SK-N-SH (cell line): ENCODE measurements at regions not wholly inside any gene's neighbourhood (a gene's known extent, or its start where the extent isn't known, plus 50 kb on each side); places are given as distances from the start of the nearest gene placed in this dataset.

Source experiments
- CTCF ChIA-PET: fragments of 300-600, 350-600 bp; formaldehyde crosslinking; extraction: SDS; loops from one replicate; lab custom pipeline; 2021; lab: Yijun Ruan, JAX
- POLR2A ChIA-PET: fragments of 350-600 bp; sonication (Branson Sonifier 250); formaldehyde crosslinking; extraction: SDS; loops from one replicate; lab custom pipeline; 2020; ENCODE audit warnings: antibody characterized with exemption, inconsistent platforms; lab: Yijun Ruan, JAX
- DNase-seq: peaks from one replicate; pipeline ENCODE4 v3.0.0; 2012
- H2AFZ ChIP-seq: fragments of 200-600 bp; sonication (generic); 2 replicates; pipeline ENCODE4 v1.8.1; 2016; ENCODE audit warnings: antibody characterized with exemption, mild to moderate bottlenecking, low read depth
- H3F3A ChIP-seq: fragments of 200-600 bp; sonication (generic); replicated peaks from 2 replicates; pipeline ENCODE3; 2016; ENCODE audit warnings: antibody characterized with exemption, mild to moderate bottlenecking; ENCODE audit not compliant: insufficient read depth
- H3K27ac ChIP-seq, 2 experiments: fragments of 200-500 bp in 1 of 2; fragments of 200-600 bp in 1 of 2; sonication (Bioruptor generic) in 1 of 2; sonication (generic), shearing (Covaris generic) in 1 of 2; 2 replicates each; pipeline versions ENCODE4 v1.5.1 to v1.6.1; 2014 to 2016; ENCODE audit warnings: low read depth in 2 of 2, inconsistent platforms in 1 of 2, low read length in 1 of 2, mild to moderate bottlenecking in 1 of 2, mixed read lengths in 1 of 2
- H3K27me3 ChIP-seq: fragments of 200-600 bp; sonication (generic), shearing (Covaris generic); 2 replicates; pipeline ENCODE4 v1.6.1; 2016; ENCODE audit warnings: mixed run types; ENCODE audit not compliant: insufficient read depth
- H3K36me3 ChIP-seq, 2 experiments: fragments of 200-500 bp in 1 of 2; fragments of 200-600 bp in 1 of 2; sonication (Bioruptor generic) in 1 of 2; sonication (generic) in 1 of 2; replicated peaks in 1 of 2; 2 replicates each; pipeline versions ENCODE3 to v1.5.1; 2014 to 2016; ENCODE audit warnings: low read length in 1 of 2, mild to moderate bottlenecking in 1 of 2; ENCODE audit not compliant: insufficient read depth in 2 of 2, control insufficient read depth in 1 of 2
- H3K4me1 ChIP-seq, 2 experiments: fragments of 200-500 bp in 1 of 2; fragments of 200-600 bp in 1 of 2; sonication (Bioruptor generic) in 1 of 2; sonication (generic), shearing (Covaris generic) in 1 of 2; 2 replicates each; pipeline versions ENCODE4 v1.5.1 to v1.6.1; 2014 to 2016; ENCODE audit warnings: low read depth in 1 of 2, low read length in 1 of 2, mixed run types in 1 of 2; ENCODE audit not compliant: insufficient read depth in 2 of 2, control insufficient read depth in 1 of 2
- H3K4me2 ChIP-seq: fragments of 200-600 bp; sonication (generic), shearing (Covaris generic); 2 replicates; pipeline ENCODE4 v1.6.1; 2017; ENCODE audit warnings: mixed run types
- H3K4me3 ChIP-seq, 2 experiments: fragments of 200-500 bp in 1 of 2; fragments of 200-600 bp in 1 of 2; sonication (Bioruptor generic) in 1 of 2; sonication (generic), shearing (Covaris generic) in 1 of 2; 2 replicates each; pipeline versions ENCODE4 v1.5.1 to v1.8.1; 2014 to 2016; ENCODE audit warnings: low read depth in 2 of 2, inconsistent platforms in 1 of 2, low read length in 1 of 2, mild to moderate bottlenecking in 1 of 2, mixed read lengths in 1 of 2, moderate library complexity in 1 of 2
- H3K79me2 ChIP-seq: fragments of 200-600 bp; sonication (generic); 2 replicates; pipeline ENCODE4 v1.8.1; 2017; ENCODE audit warnings: mild to moderate bottlenecking; ENCODE audit not compliant: insufficient read depth
- H3K9ac ChIP-seq: fragments of 200-600 bp; sonication (generic); 2 replicates; pipeline ENCODE4 v1.6.1; 2017; ENCODE audit warnings: mixed run types
- H3K9me2 ChIP-seq: fragments of 200-600 bp; sonication (generic); 2 replicates; pipeline ENCODE4 v1.6.1; 2017; ENCODE audit warnings: mixed run types
- H3K9me3 ChIP-seq: fragments of 200-600 bp; sonication (generic); 2 replicates; pipeline ENCODE4 v1.6.1; 2017; ENCODE audit warnings: mixed run types, mild to moderate bottlenecking, moderate library complexity
- H4K20me1 ChIP-seq: fragments of 200-600 bp; sonication (generic); 2 replicates; pipeline ENCODE4 v1.6.1; 2017; ENCODE audit warnings: mild to moderate bottlenecking, mixed run types; ENCODE audit not compliant: insufficient read depth
- CHD2 ChIP-seq: fragments of 150-350 bp; IDR thresholded peaks from 2 replicates; pipeline ENCODE4 v1.6.1; 2018; ENCODE audit warnings: low read length; ENCODE audit not compliant: partially characterized antibody
- CTCF ChIP-seq: fragments of 200-600 bp; sonication (generic); IDR thresholded peaks from 2 replicates; pipeline ENCODE4 v1.6.1; 2017; ENCODE audit warnings: antibody characterized with exemption, mild to moderate bottlenecking, moderate library complexity
- ELF1 ChIP-seq: IDR thresholded peaks from 2 replicates; pipeline ENCODE4 v1.4.0; 2012
- EP300 ChIP-seq, 2 experiments: IDR thresholded peaks; 2 replicates each; pipeline versions ENCODE4 v1.4.0 to v1.6.1; 2012; ENCODE audit warnings: borderline replicate concordance in 1 of 2, low read depth in 1 of 2, low read length in 1 of 2
- EZH2phosphoT487 ChIP-seq: fragments of 200-600 bp; sonication (generic); IDR thresholded peaks from 2 replicates; pipeline ENCODE4 v1.6.1; 2017; ENCODE audit warnings: low read depth, mixed run types, mild to moderate bottlenecking, antibody characterized with exemption, moderate library complexity, borderline replicate concordance
- FOSL2 ChIP-seq: IDR thresholded peaks from 2 replicates; pipeline ENCODE4 v1.4.0; 2012; ENCODE audit warnings: low read depth, mild to moderate bottlenecking, moderate library complexity, borderline replicate concordance
- JUND ChIP-seq: IDR thresholded peaks from 2 replicates; pipeline ENCODE4 v1.4.0; 2012
- MEF2A ChIP-seq: IDR thresholded peaks from 2 replicates; pipeline ENCODE4 v1.4.0; 2012; ENCODE audit warnings: low read depth, borderline replicate concordance
- NRF1 ChIP-seq: IDR thresholded peaks from 2 replicates; pipeline ENCODE4 v1.6.1; 2012; ENCODE audit warnings: low read depth, mild to moderate bottlenecking, low read length
- POLR2AphosphoS5 ChIP-seq: IDR thresholded peaks from 2 replicates; pipeline ENCODE4 v1.6.1; 2012; ENCODE audit warnings: low read depth, low read length
- RCOR1 ChIP-seq: fragments of 150-350 bp; IDR thresholded peaks from 2 replicates; pipeline ENCODE4 v1.6.1; 2017; ENCODE audit warnings: antibody characterized with exemption, low read length
- RFX5 ChIP-seq: IDR thresholded peaks from 2 replicates; pipeline ENCODE4 v1.6.1; 2012; ENCODE audit warnings: mild to moderate bottlenecking, improper control_type of control experiment, low read length
- RXRA ChIP-seq: IDR thresholded peaks from 2 replicates; pipeline ENCODE4 v1.4.0; 2012; ENCODE audit warnings: low read depth, mild to moderate bottlenecking, borderline replicate concordance
- SIN3A ChIP-seq: IDR thresholded peaks from 2 replicates; pipeline ENCODE4 v1.6.1; 2012; ENCODE audit warnings: low read depth, mild to moderate bottlenecking, low read length, moderate library complexity, borderline replicate concordance
- SMC3 ChIP-seq: IDR thresholded peaks from 2 replicates; pipeline ENCODE4 v1.6.1; 2012; ENCODE audit warnings: low read depth, low read length, improper control_type of control experiment
- TCF12 ChIP-seq: IDR thresholded peaks from 2 replicates; pipeline ENCODE4 v1.4.0; 2012
- ZBTB33 ChIP-seq: IDR thresholded peaks from 2 replicates; pipeline ENCODE4 v1.4.0; 2012; ENCODE audit warnings: low read depth, borderline replicate concordance
- WGBS: methylation state at CpG from one replicate; pipeline ENCODE4 v1.1.6; 2017; ENCODE audit warnings: low lambda C conversion rate; 5-methylcytosine and 5-hydroxymethylcytosine counted together
- TF ChIP-seq, protein P1 (sequence below): IDR thresholded peaks from 2 replicates; pipeline ENCODE4 v1.4.0; 2012; ENCODE audit warnings: low read depth, borderline replicate concordance
- TF ChIP-seq, protein P2 (sequence below): IDR thresholded peaks from 2 replicates; pipeline ENCODE4 v1.6.1; 2012; ENCODE audit warnings: mild to moderate bottlenecking, low read depth, low read length, moderate library complexity

DNA sequence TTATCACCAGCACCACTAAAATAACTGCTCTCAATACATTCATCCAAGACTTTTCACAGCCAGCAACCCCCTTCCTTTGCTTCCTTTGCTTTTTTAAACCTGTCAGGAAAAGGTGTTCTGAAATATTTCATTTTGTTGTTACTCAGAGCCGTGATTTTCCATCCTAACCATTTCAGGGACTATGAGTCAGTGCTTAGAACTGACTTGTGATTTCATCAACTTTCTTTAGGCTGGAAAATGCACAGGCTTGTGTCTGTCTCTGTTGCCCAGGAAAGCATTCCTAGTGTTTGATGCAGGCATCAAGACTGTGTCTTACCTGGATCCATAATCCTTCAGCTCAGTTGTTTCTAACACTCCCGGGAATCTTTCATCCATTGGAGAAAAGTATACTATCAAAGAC, 805.6 kb downstream of the BRINP1 start:
- Histone ChIP-seq H3K4me2 (no peak overlapping the region), H4K20me1 (no peaks in the 10 kb centered on the region), H3K9me3 (no peaks in the 10 kb centered on the region), H3K9me2 (no peaks in the 10 kb centered on the region), H3K27me3 (no peaks in the 10 kb centered on the region), H3K36me3 (no peaks in the 10 kb centered on the region), H3F3A (no peaks in the 10 kb centered on the region), H3K4me3 (no peak overlapping the region), H3K9ac (no peak overlapping the region), H3K79me2 (no peaks in the 10 kb centered on the region), H3K4me1 (no peaks in the 10 kb centered on the region), H3K27ac (no peak overlapping the region), H2AFZ (no peak overlapping the region)
- ChIA-PET POLR2A (no interaction called here), CTCF (no interaction called here)
- no peak for DNase-seq
- TF ChIP-seq MEF2A (no peak), JUND (no peak), ZBTB33 (no peak), SIN3A (no peak), RFX5 (no peak), POLR2AphosphoS5 (no peak), NRF1 (no peak), RXRA (no peak), EZH2phosphoT487 (no peak), TCF12 (no peak), FOSL2 (no peak), RCOR1 (no peak), SMC3 (no peak)
- TF ChIP-seq, protein P1, sequence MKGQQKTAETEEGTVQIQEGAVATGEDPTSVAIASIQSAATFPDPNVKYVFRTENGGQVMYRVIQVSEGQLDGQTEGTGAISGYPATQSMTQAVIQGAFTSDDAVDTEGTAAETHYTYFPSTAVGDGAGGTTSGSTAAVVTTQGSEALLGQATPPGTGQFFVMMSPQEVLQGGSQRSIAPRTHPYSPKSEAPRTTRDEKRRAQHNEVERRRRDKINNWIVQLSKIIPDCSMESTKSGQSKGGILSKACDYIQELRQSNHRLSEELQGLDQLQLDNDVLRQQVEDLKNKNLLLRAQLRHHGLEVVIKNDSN: no peak
- 21% methylated on average over 2 of the region's 2 CpGs for WGBS

DNA sequence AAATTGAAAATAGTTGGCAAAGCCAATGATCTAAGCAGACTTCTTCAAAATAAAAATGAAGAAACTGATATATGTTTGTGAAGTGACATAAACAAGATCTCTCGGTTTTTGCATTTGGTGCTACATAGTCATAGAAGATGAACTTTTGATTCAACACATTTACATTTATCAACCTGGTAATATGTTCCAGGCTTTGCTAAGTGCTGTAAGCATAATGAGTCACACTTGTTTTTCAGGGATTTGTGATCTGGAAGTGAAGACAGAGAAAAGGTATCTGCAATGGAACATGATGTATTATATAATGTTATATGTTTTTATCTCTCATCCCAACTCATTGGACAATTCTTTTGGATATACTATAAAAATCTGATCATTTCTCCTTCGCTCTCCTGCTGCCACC, 801.4 kb downstream of the BRINP1 start:
- Histone ChIP-seq H3K79me2 (no peaks in the 10 kb centered on the region), H3K9me2 (no peaks in the 10 kb centered on the region), H3K4me1 (no peaks in the 10 kb centered on the region), H4K20me1 (no peaks in the 10 kb centered on the region), H2AFZ (no peak overlapping the region), H3K4me2 (no peak overlapping the region), H3F3A (no peaks in the 10 kb centered on the region), H3K9me3 (0 out of 2 replicates have a peak, but pooled peaks cover 3% of the 10 kb centered on the region), H3K9ac (no peak overlapping the region), H3K27me3 (no peaks in the 10 kb centered on the region), H3K36me3 (no peaks in the 10 kb centered on the region), H3K4me3 (no peak overlapping the region)
- DNase-seq: no peak
- ChIA-PET POLR2A (no interaction called here), CTCF (interaction anchor here (1.4 kb wide), 1 partner anchor 27 kb away, joined by 3 read pairs; no protein-coding TSS in a partner anchor)
- TF ChIP-seq NRF1 (no peak), TCF12 (no peak), CTCF (no peak), RCOR1 (no peak), EP300 (IDR thresholded peaks at IDR 0.05; ENCODE audit: borderline replicate concordance in 1 of 2, low read depth in 1 of 2, low read length in 1 of 2) (no peak), CHD2 (no peak), ELF1 (no peak), RFX5 (no peak)
- TF ChIP-seq, protein P2, sequence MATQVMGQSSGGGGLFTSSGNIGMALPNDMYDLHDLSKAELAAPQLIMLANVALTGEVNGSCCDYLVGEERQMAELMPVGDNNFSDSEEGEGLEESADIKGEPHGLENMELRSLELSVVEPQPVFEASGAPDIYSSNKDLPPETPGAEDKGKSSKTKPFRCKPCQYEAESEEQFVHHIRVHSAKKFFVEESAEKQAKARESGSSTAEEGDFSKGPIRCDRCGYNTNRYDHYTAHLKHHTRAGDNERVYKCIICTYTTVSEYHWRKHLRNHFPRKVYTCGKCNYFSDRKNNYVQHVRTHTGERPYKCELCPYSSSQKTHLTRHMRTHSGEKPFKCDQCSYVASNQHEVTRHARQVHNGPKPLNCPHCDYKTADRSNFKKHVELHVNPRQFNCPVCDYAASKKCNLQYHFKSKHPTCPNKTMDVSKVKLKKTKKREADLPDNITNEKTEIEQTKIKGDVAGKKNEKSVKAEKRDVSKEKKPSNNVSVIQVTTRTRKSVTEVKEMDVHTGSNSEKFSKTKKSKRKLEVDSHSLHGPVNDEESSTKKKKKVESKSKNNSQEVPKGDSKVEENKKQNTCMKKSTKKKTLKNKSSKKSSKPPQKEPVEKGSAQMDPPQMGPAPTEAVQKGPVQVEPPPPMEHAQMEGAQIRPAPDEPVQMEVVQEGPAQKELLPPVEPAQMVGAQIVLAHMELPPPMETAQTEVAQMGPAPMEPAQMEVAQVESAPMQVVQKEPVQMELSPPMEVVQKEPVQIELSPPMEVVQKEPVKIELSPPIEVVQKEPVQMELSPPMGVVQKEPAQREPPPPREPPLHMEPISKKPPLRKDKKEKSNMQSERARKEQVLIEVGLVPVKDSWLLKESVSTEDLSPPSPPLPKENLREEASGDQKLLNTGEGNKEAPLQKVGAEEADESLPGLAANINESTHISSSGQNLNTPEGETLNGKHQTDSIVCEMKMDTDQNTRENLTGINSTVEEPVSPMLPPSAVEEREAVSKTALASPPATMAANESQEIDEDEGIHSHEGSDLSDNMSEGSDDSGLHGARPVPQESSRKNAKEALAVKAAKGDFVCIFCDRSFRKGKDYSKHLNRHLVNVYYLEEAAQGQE: no peak
- TF ChIP-seq, all 33 proteins: peak for 0
- WGBS: 48% methylated on average over 2 of the region's 2 CpGs
- no peak overlapping the region for H3K27ac ChIP-seq
